ENCODE measurements at regions not wholly inside any gene's neighbourhood (a gene's known extent, or its start where the extent isn't known, plus 50 kb on each side); places are given as distances from the start of the nearest gene placed in this dataset.

DNA sequence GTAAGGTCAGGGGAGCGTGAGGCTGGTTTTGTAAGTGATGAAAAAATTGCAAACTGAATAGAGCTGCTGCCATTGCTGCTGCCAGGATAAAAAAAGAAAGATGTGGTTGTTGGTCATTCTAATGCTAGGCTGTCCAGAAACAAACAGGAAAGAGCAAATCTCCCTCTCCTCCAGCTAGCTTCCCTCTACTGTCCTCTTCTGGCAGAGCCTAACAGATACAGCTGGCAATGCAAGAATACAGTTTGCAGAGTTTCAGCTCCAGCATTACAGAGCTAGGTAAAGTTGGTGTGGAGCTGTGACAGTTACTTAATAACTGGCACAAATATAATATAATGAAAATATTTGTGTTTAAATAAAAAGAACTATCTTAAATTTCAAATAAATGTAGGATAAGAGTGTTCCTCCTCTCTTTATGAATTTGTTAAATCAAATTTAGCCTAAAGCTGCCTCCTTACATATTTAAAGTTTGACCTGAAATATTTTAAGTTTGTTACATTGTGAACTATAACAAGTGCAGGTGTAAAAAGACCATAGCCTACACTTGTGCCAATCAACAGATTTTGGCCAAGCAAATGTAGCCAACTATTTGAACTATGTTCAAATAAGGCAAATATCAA lies 407.7 kb downstream of the SH2D4B start:
- TF ChIP-seq, protein P1, sequence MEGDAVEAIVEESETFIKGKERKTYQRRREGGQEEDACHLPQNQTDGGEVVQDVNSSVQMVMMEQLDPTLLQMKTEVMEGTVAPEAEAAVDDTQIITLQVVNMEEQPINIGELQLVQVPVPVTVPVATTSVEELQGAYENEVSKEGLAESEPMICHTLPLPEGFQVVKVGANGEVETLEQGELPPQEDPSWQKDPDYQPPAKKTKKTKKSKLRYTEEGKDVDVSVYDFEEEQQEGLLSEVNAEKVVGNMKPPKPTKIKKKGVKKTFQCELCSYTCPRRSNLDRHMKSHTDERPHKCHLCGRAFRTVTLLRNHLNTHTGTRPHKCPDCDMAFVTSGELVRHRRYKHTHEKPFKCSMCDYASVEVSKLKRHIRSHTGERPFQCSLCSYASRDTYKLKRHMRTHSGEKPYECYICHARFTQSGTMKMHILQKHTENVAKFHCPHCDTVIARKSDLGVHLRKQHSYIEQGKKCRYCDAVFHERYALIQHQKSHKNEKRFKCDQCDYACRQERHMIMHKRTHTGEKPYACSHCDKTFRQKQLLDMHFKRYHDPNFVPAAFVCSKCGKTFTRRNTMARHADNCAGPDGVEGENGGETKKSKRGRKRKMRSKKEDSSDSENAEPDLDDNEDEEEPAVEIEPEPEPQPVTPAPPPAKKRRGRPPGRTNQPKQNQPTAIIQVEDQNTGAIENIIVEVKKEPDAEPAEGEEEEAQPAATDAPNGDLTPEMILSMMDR (IDR thresholded peaks at IDR 0.05; ENCODE audit: low read depth, low read length) = no peak
- no peak overlapping the region for H3K4me3 ChIP-seq (ENCODE audit: low read depth, low read length)

DNA sequence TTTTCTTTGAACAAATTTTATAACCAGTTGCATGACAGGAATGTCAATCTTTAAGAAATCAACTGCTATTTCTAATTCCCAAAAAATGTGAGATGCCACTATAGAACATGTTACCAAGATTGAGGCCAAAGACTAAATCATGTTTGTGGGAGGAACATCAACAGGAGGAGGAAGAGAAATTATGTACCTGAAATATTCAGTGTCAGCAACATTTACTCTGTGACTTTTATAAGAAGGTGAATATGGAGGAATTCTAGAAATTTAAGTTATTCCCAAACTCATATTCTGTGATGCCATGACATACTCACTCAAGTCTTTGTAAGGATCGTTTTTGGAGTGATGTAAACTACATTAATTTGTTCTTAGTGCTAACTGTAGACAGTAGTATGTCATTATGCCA lies 408.4 kb downstream of the SH2D4B start:
- TF ChIP-seq, protein P1 (IDR thresholded peaks at IDR 0.05; ENCODE audit: low read depth, low read length) = no peak
- no peak overlapping the region for H3K4me3 ChIP-seq (ENCODE audit: low read depth, low read length)

DNA sequence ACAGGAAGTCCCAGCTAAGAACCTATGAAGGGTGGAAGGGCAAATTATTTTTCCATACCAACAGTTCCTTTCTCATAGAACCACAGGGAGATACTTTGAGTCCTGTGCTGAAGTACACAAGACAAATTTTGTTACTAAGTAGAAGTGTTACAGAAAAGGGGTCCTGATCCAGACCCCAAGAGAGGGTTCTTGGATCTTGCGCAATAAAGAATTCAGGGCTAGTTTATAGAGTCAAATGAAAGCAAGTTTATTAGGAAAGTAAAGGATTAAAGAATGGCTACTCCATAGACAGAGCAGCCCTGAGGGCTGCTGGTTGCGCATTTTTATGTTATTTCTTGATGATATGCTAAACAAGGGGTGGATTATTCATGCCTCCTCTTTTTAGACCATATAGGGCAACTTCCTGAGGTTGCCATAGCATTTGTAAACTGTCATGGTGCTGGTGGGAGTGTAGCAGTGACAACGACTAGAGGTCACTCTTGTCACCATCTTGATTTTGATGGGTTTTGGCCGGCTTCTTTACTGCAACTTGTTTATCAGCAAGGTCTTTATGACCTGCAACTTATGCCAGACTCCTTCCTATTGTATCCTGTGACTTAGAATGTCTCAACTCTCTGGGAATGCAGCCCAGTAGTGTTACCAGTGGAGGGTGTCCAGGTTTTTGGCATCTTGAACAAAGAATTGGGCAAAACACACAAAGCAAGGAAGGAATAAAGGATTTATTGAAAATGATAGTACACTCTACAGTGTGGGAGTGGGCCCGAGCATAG lies 409.4 kb downstream of the SH2D4B start:
- TF ChIP-seq, protein P1 (IDR thresholded peaks at IDR 0.05; ENCODE audit: low read depth, low read length) = no peak
- no peak overlapping the region for H3K4me3 ChIP-seq (ENCODE audit: low read depth, low read length)

DNA sequence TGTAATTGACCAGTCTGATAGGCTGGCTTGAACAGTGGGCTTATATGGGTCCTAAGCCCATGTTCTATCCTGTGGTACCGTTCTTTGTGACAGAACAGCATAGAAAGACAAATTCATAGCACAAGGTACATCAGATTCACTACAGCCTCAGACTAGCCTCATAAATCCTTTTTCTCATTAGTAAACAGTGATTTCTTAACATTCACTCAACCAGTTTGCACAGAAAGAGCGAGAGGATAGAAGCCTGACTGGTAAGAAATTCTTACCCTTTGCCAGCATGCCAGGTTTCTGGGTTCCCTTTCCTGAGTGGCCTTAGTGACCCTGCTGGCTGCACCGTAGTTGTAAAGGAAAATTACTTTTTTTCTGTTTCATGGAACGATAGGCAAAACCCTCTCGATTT lies 412.1 kb downstream of the SH2D4B start:
- TF ChIP-seq, protein P1 (IDR thresholded peaks at IDR 0.05; ENCODE audit: low read depth, low read length) = no peak
- H3K4me3 ChIP-seq (ENCODE audit: low read depth, low read length) = no peak overlapping the region

DNA sequence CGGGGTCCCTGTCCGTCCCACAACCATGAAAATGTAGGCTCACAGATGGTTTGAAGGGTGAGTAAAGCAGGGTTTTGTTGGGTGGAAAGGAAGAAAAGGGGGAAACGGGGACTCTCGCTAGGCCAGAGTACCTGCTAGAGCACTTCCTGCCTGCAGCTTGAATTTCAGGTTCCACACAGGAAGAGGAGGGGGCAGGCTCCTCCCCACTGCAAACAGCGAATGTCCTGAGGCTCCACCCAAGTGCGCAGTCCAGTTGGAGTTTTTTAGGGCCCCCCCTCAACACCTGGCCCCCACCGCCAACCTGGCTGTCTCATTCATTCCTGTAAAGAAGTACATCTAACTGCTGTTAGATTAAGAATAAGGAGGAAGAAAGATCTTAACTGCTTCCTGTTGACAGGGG lies 414.7 kb downstream of the SH2D4B start:
- TF ChIP-seq, protein P1 (IDR thresholded peaks at IDR 0.05; ENCODE audit: low read depth, low read length) = no peak
- H3K4me3 ChIP-seq (ENCODE audit: low read depth, low read length) = no peak overlapping the region

DNA sequence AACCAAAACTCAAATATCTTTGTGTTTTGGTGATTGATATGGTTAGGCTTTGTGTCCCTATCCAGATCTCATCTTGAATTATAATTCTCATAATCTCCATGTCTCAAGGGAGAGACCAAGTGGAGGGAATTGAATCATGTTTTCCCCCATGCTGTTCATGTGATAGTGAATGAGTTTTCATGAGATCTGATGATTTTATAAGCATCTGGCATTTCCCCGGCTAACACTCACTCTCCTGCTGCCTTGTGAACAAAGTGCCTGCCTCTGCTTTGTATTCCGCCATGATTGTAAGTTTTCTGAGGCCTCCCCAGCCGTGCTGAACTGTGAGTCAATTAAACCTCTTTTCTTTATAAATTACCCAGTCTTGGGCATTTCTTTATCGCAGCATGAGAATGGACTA lies 419.5 kb downstream of the SH2D4B start:
- no peak overlapping the region for H3K4me3 ChIP-seq (ENCODE audit: low read depth, low read length)
- TF ChIP-seq, protein P1 (IDR thresholded peaks at IDR 0.05; ENCODE audit: low read depth, low read length) = no peak

DNA sequence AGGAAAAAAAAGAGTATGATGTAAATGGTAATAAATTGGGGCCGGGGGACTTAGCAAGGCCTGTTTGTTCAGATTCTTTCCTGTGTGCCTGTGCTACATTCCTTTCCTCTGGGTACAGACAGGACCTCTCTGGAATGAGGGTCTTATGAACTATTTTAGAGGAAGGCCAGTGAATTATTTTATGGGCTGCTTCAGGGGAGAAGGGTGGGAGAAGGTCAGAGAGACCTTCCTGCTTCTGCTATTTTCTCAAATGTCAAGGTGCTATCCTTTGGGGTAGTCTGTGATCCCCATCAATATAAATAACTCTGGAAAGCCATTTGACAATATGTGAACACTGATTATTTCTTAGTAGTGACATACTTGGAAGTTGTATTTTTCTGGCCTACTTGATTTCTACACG lies 426.5 kb downstream of the SH2D4B start:
- TF ChIP-seq, protein P1 (IDR thresholded peaks at IDR 0.05; ENCODE audit: low read depth, low read length) = no peak
- H3K4me3 ChIP-seq (ENCODE audit: low read depth, low read length) = no peak overlapping the region

All from WI38 (cell line).